ENCODE measurements at regions not wholly inside any gene's neighbourhood (a gene's known extent, or its start where the extent isn't known, plus 50 kb on each side); places are given as distances from the start of the nearest gene placed in this dataset.
A peak's percentile ranks its signal among the peaks of the same experiment; 100 is the strongest.

DNA sequence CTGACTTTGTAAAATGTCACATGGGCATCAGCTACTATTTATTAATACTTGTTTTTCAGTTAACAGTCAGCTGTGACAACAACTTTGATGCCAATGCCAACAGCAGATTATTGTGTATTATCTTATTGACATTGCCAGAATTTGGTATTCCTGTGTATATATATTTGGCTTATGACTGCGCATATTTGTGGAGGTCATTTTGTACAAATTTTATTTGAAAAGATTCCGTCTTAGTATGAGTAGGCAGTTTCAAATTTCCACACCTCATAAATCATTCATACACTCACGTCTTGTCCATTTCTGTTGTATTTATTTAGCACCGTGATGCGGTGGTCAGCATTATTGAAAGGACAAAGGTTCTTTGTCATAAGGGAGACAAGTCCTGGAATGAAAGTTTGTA, 558.2 kb upstream of the NDST4 start:
- TF ChIP-seq CTCF (IDR thresholded peaks at IDR 0.05; ENCODE audit: insufficient read depth, missing control alignments): no peak
- DNase-seq (ENCODE audit: insufficient read length, low spot score) (no peak), FAIRE-seq (no peak)

- DNase-seq (ENCODE audit: insufficient read length, low spot score) (no peak), FAIRE-seq (no peak)
- no peak for TF ChIP-seq CTCF (IDR thresholded peaks at IDR 0.05; ENCODE audit: insufficient read depth, missing control alignments)
These were observed 557.5 kb upstream of the NDST4 start for GRCh38 chr4:115670930-115671329.

- no peak for FAIRE-seq
- no peak for TF ChIP-seq CTCF (IDR thresholded peaks at IDR 0.05; ENCODE audit: insufficient read depth, missing control alignments)
- DNase-seq (ENCODE audit: insufficient read length, low spot score): no peak
These were observed 555.0 kb upstream of the NDST4 start for GRCh38 chr4:115668396-115668795.

DNA sequence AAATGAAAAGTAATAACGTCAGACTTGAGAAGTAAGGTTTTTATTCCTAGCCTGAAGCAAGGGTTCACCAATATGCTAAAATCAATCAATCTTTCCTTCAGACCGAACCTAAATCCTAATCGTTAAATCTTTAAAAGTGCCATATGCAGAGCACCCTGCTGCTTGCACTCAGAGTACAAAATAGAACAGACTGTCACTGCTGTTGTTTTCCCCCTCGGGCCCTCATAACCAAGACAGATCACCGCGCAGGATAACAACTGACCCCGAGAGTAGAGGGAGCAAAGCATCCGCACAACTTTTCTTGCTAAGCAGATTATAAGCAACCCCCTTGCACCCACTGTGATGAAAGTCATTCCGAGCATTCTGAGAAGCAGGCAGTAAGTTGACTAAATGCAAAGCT, 550.9 kb upstream of the NDST4 start:
- FAIRE-seq (no peak), DNase-seq (ENCODE audit: insufficient read length, low spot score) (no peak)
- no peak for TF ChIP-seq CTCF (IDR thresholded peaks at IDR 0.05; ENCODE audit: insufficient read depth, missing control alignments)

- TF ChIP-seq CTCF (IDR thresholded peaks at IDR 0.05; ENCODE audit: insufficient read depth, missing control alignments): no peak
- DNase-seq (ENCODE audit: insufficient read length, low spot score): no peak
- FAIRE-seq: peak; percentile 25
These were observed 547.0 kb upstream of the NDST4 start for GRCh38 chr4:115660465-115660864.

DNA sequence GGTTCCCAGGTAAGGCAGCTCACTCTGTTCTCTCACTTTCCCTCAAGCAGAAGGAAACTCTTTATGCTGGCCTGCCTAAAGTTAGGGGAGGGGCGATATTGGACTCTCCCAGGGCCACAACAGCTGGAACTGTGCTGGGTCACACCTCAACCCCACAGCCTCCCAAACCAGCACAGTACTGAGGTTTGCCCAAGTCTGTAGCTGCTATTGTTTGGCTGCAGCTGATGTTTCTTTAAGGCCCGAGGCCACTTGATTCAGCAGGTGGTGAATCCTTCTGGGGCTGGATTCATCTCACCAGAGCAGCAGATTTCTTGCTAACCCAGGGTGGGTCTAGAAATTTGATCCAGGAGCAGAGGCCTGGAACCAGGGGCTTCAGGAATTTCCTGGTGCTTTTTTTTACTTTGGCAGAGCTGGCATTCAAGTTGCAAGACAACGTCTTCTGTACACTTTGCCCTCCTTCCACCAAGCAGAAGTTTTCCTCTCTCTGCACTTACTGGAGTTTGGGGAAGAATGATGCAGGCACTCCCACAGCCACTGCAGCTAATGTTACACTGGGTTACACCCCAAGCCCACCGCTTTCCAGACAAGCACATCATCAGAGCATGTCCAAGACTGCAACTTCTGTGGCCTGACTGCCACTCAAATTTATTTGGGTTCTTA, 544.7 kb upstream of the NDST4 start:
- TF ChIP-seq CTCF (IDR thresholded peaks at IDR 0.05; ENCODE audit: insufficient read depth, missing control alignments): no peak
- no peak for FAIRE-seq
- DNase-seq (ENCODE audit: insufficient read length, low spot score): no peak

DNA sequence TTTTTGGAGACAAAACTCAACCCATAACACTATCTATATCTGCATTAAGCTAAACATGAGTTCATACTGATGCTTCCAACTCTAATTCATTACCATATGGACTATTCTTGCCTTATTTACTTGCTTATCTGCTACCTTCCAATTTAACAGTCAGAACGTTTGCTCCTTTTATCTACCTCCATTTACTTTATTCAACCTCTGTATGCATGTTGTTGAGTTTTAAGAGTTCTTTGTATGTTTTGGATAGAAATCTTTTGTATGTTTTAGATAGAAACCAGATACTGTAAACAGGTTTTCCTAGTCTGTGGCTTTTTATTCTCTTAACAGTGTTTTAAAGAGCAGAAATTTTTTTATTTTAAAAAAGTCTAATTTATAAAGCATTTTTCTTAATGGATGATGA, 542.2 kb upstream of the NDST4 start:
- DNase-seq (ENCODE audit: insufficient read length, low spot score) (no peak), FAIRE-seq (no peak)
- TF ChIP-seq CTCF (IDR thresholded peaks at IDR 0.05; ENCODE audit: insufficient read depth, missing control alignments): no peak
